K562 (cell line): ENCODE measurements at regions not wholly inside any gene's neighbourhood (a gene's known extent, or its start where the extent isn't known, plus 50 kb on each side); places are given as distances from the start of the nearest gene placed in this dataset.

Source experiments
- ATAC-seq: fragments of 200-7000 bp; cut with Tn5 transposase; 3 replicates; pipeline ENCODE4 v1.9.1; 2020; ENCODE audit warnings: moderate library complexity
- BruUV-seq: library from RNA; stranded (reverse); fragments of 400-500 nt; replicated peaks from 2 replicates; lab custom pipeline; 2021; lab: Mats Ljungman, UMichigan
- CTCF ChIA-PET: fragments of 300-600 bp; formaldehyde crosslinking; extraction: SDS; loops from one replicate; lab custom pipeline; 2021; ENCODE audit warnings: low intra/inter-chr PET ratio; lab: Yijun Ruan, JAX
- POLR2A ChIA-PET: fragments of 300-600, 350-650 bp; sonication (Branson Sonifier 250); formaldehyde crosslinking; extraction: SDS; loops from one replicate; lab custom pipeline; 2021; ENCODE audit warnings: antibody characterized with exemption, inconsistent platforms; lab: Yijun Ruan, JAX
- DNase-seq, 4 experiments: peaks; one replicate each; pipeline versions ENCODE4 v3.0.0 to v3.0.0-alpha.2; 2011 to 2018; ENCODE audit warnings: low spot score in 3 of 4, mixed read lengths in 3 of 4; ENCODE audit errors: extremely low read depth in 1 of 4
- FAIRE-seq: peaks from 2 replicates; lab custom pipeline; 2011; peaks lifted over from hg19 to GRCh38; lab: Jason Lieb, UNC
- H2AFZ ChIP-seq: 2 replicates; pipeline ENCODE4 v1.6.0; 2011; ENCODE audit warnings: low read depth, low read length, control low read depth, inconsistent platforms
- H3K27ac ChIP-seq: fragments of 200-600 bp; 3 replicates; pipeline ENCODE4 v1.8.0; 2011; ENCODE audit warnings: low read depth, mild to moderate bottlenecking, control low read depth, inconsistent platforms, low read length, moderate library complexity, mixed read lengths; ENCODE audit errors: extremely low read depth
- H3K27me3 ChIP-seq, 2 experiments: fragments of 300-600 bp in 1 of 2; 2 replicates in 1 of 2; 3 replicates in 1 of 2; pipeline versions ENCODE4 v1.6.0 to v1.8.0; 2011; ENCODE audit warnings: inconsistent platforms in 2 of 2, low read length in 2 of 2, mild to moderate bottlenecking in 1 of 2, mixed read lengths in 1 of 2, moderate library complexity in 1 of 2; ENCODE audit not compliant: control insufficient read depth in 2 of 2, insufficient read depth in 2 of 2
- H3K36me3 ChIP-seq: fragments of 300-600 bp; 3 replicates; pipeline ENCODE4 v1.8.0; 2011; ENCODE audit warnings: mild to moderate bottlenecking, low read length, inconsistent platforms; ENCODE audit not compliant: control insufficient read depth, insufficient read depth
- H3K4me1 ChIP-seq, 2 experiments: fragments of 200-600 bp in 1 of 2; replicated peaks in 1 of 2; 2 replicates in 1 of 2; 3 replicates in 1 of 2; pipeline versions ENCODE4 v1.5.1 to v1.8.0; 2011; ENCODE audit warnings: inconsistent platforms in 2 of 2, low read length in 2 of 2, mild to moderate bottlenecking in 1 of 2, mixed read lengths in 1 of 2, moderate library complexity in 1 of 2; ENCODE audit not compliant: control insufficient read depth in 2 of 2, insufficient read depth in 2 of 2
- H3K4me2 ChIP-seq: 2 replicates; pipeline ENCODE4 v1.6.1; 2011; ENCODE audit warnings: low read length, control low read depth, inconsistent platforms, mixed read lengths; ENCODE audit not compliant: insufficient read depth
- H3K4me3 ChIP-seq: fragments of 200-600 bp; sonication (generic), shearing (Covaris generic); 2 replicates; pipeline ENCODE4 v1.5.1; 2016; ENCODE audit warnings: control low read depth, inconsistent platforms
- H3K79me2 ChIP-seq: fragments of 200-600 bp; 3 replicates; pipeline ENCODE4 v1.8.0; 2011; ENCODE audit warnings: low read length, inconsistent platforms; ENCODE audit not compliant: control insufficient read depth, insufficient read depth
- H3K9ac ChIP-seq, 2 experiments: 2 replicates each; pipeline versions ENCODE4 v1.6.0 to v1.6.1; 2011; ENCODE audit warnings: low read depth in 2 of 2, low read length in 2 of 2, control low read depth in 1 of 2, inconsistent platforms in 1 of 2, mild to moderate bottlenecking in 1 of 2, mixed read lengths in 1 of 2; ENCODE audit not compliant: insufficient read depth in 1 of 2
- H3K9me1 ChIP-seq: one replicate; pipeline ENCODE4 v1.6.0; 2011; ENCODE audit warnings: inconsistent platforms, mild to moderate bottlenecking, low read length, moderate library complexity; ENCODE audit not compliant: control insufficient read depth, insufficient read depth
- H3K9me3 ChIP-seq: replicated peaks from 2 replicates; pipeline ENCODE4 v1.5.1; 2011; ENCODE audit warnings: low read depth, low read length, inconsistent platforms; ENCODE audit not compliant: control insufficient read depth, insufficient read depth
- H4K20me1 ChIP-seq: replicated peaks from 2 replicates; pipeline ENCODE4 v1.6.1; 2011; ENCODE audit warnings: low read length, inconsistent platforms, mixed read lengths; ENCODE audit not compliant: control insufficient read depth, insufficient read depth
- ASH1L ChIP-seq: fragments of 450-650 bp; IDR thresholded peaks from 2 replicates; pipeline ENCODE4 v1.6.1; 2018; ENCODE audit warnings: borderline replicate concordance, mild to moderate bottlenecking, low read depth; ENCODE audit not compliant: partially characterized antibody
- BRF1 ChIP-seq: IDR thresholded peaks from 3 replicates; pipeline ENCODE4 v1.6.1; 2011; ENCODE audit warnings: borderline replicate concordance, mild to moderate bottlenecking; ENCODE audit not compliant: insufficient read length; ENCODE audit errors: extremely low read depth
- E2F6 ChIP-seq, 2 experiments: IDR thresholded peaks; 2 replicates each; pipeline ENCODE4 v1.6.1; 2011; ENCODE audit warnings: borderline replicate concordance in 1 of 2, control low read depth in 1 of 2, low read depth in 1 of 2, low read length in 1 of 2, mild to moderate bottlenecking in 1 of 2, mixed read lengths in 1 of 2, moderate library complexity in 1 of 2; ENCODE audit not compliant: insufficient read depth in 1 of 2, insufficient read length in 1 of 2, poor library complexity in 1 of 2, severe bottlenecking in 1 of 2; ENCODE audit errors: extremely low read depth in 1 of 2
- FUS ChIP-seq: fragments of 200-400 bp; formaldehyde crosslinking; optimal IDR thresholded peaks from 2 replicates; pipeline ENCODE3; 2017; ENCODE audit warnings: low read depth, low read length
- GABPA ChIP-seq: fragments of 200-800 bp; sonication (Bioruptor generic); conservative IDR thresholded peaks from 2 replicates; pipeline ENCODE4 v1.6.1; 2016; ENCODE audit warnings: low read depth, missing genetic modification characterization, missing compliant biosample characterization
- MAFK ChIP-seq: IDR thresholded peaks from 2 replicates; pipeline ENCODE4 v1.6.1; 2011; ENCODE audit warnings: low read length, improper control_type of control experiment
- MECOM ChIP-seq: fragments of 250-450 bp; sonication (Bioruptor Pico); IDR thresholded peaks from 2 replicates; pipeline ENCODE4 v1.8.0; 2022; ENCODE audit warnings: inconsistent platforms
- RBM39 ChIP-seq: fragments of 200-400 bp; formaldehyde crosslinking; optimal IDR thresholded peaks from 2 replicates; pipeline ENCODE3; 2018; ENCODE audit warnings: low read depth, low read length
- RFX7 ChIP-seq: fragments of 250-450 bp; sonication (Bioruptor Pico); IDR thresholded peaks from 2 replicates; pipeline ENCODE4 v1.5.1; 2021; ENCODE audit warnings: mild to moderate bottlenecking
- WGBS: fragments of 100-300 bp; shearing (Covaris generic); methylation state at CpG from one replicate; pipeline ENCODE4 v1.1.6; 2016; ENCODE audit warnings: low coverage, mixed read lengths; ENCODE audit not compliant: insufficient coverage; ENCODE audit errors: missing lambda C conversion rate; 5-methylcytosine and 5-hydroxymethylcytosine counted together
- in situ Hi-C: fragments of 300-500 bp; cut with MboI; formaldehyde crosslinking; loops from 4 replicates; pipeline ENCODE4 v1.15.0; 2018; ENCODE audit warnings: inconsistent platforms, mixed read lengths
- intact Hi-C: fragments of 100-400 bp; cut with micrococcal nuclease; formaldehyde crosslinking; loops from 2 replicates; pipeline ENCODE4 v1.14.2; 2022
- TF ChIP-seq, protein P1 (sequence below), 3 experiments: fragments of 200-800 bp in 1 of 3; fragments of 250-450 bp in 1 of 3; fragments of 450-650 bp in 1 of 3; sonication (Bioruptor Pico) in 1 of 3; sonication (Bioruptor generic) in 1 of 3; formaldehyde crosslinking in 1 of 3; IDR thresholded peaks; 2 replicates each; pipeline versions ENCODE4 v1.6.1 to v1.8.0; 2016 to 2022; ENCODE audit warnings: mild to moderate bottlenecking in 2 of 3, missing genetic modification characterization in 2 of 3, missing compliant biosample characterization in 1 of 3, moderate library complexity in 1 of 3
- TF ChIP-seq, protein P2 (sequence below): IDR thresholded peaks from 2 replicates; pipeline ENCODE4 v1.6.1; 2014; ENCODE audit warnings: antibody characterized with exemption
- TF ChIP-seq, protein P3 (sequence below), 2 experiments: fragments of 450-650 bp in 1 of 2; sonication (generic) in 1 of 2; formaldehyde crosslinking in 1 of 2; IDR thresholded peaks in 1 of 2; conservative IDR thresholded peaks in 1 of 2; 2 replicates each; pipeline versions ENCODE4 v1.6.1 to v1.8.1; 2016 to 2023; ENCODE audit warnings: mild to moderate bottlenecking in 2 of 2, moderate library complexity in 2 of 2, inconsistent platforms in 1 of 2, missing genetic modification reagents in 1 of 2

- CTCF ChIA-PET: no interaction called here
- no peaks in the 10 kb centered on the region for H4K20me1 ChIP-seq
- 0% methylated on average over 2 of the region's 2 CpGs for WGBS
- H3K4me1 ChIP-seq: no peaks in the 10 kb centered on the region
- no peaks in the 10 kb centered on the region for H3K36me3 ChIP-seq
- in situ Hi-C loops: no loop called here
- no peaks in the 10 kb centered on the region for H3K27me3 ChIP-seq
- no peak overlapping the region for H3K4me3 ChIP-seq
- FAIRE-seq (no peak), ATAC-seq (no peak), DNase-seq (no peak)
- no peaks in the 10 kb centered on the region for H3K79me2 ChIP-seq
- no peaks in the 10 kb centered on the region for H3K9me1 ChIP-seq
- no peak overlapping the region for H3K4me2 ChIP-seq
- BruUV-seq: no TSS peak
- H2AFZ ChIP-seq: no peak overlapping the region
- POLR2A ChIA-PET: no interaction called here
- H3K9me3 ChIP-seq: no peaks in the 10 kb centered on the region
- H3K27ac ChIP-seq: no peak overlapping the region
- intact Hi-C loops: no loop called here
- no peak overlapping the region for H3K9ac ChIP-seq
- TF ChIP-seq MAFK: no peak
- TF ChIP-seq E2F6 (IDR thresholded peaks at IDR 0.05; ENCODE audit: borderline replicate concordance in 1 of 2, extremely low read depth in 1 of 2, insufficient read depth in 1 of 2, insufficient read length in 1 of 2, low read depth in 1 of 2, low read length in 1 of 2, poor library complexity in 1 of 2, severe bottlenecking in 1 of 2): no peak
- TF ChIP-seq RFX7 (CRISPR knock-in tag): no peak
- no peak for TF ChIP-seq RBM39
- no peak for TF ChIP-seq MECOM (CRISPR knock-in tag)
- TF ChIP-seq GABPA (tag): no peak
- TF ChIP-seq, protein P1, sequence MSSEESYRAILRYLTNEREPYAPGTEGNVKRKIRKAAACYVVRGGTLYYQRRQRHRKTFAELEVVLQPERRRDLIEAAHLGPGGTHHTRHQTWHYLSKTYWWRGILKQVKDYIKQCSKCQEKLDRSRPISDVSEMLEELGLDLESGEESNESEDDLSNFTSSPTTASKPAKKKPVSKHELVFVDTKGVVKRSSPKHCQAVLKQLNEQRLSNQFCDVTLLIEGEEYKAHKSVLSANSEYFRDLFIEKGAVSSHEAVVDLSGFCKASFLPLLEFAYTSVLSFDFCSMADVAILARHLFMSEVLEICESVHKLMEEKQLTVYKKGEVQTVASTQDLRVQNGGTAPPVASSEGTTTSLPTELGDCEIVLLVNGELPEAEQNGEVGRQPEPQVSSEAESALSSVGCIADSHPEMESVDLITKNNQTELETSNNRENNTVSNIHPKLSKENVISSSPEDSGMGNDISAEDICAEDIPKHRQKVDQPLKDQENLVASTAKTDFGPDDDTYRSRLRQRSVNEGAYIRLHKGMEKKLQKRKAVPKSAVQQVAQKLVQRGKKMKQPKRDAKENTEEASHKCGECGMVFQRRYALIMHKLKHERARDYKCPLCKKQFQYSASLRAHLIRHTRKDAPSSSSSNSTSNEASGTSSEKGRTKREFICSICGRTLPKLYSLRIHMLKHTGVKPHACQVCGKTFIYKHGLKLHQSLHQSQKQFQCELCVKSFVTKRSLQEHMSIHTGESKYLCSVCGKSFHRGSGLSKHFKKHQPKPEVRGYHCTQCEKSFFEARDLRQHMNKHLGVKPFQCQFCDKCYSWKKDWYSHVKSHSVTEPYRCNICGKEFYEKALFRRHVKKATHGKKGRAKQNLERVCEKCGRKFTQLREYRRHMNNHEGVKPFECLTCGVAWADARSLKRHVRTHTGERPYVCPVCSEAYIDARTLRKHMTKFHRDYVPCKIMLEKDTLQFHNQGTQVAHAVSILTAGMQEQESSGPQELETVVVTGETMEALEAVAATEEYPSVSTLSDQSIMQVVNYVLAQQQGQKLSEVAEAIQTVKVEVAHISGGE (CRISPR knock-in tag; IDR thresholded peaks at IDR 0.05): no peak
- TF ChIP-seq FUS: no peak
- TF ChIP-seq ASH1L: no peak
- TF ChIP-seq, protein P2, sequence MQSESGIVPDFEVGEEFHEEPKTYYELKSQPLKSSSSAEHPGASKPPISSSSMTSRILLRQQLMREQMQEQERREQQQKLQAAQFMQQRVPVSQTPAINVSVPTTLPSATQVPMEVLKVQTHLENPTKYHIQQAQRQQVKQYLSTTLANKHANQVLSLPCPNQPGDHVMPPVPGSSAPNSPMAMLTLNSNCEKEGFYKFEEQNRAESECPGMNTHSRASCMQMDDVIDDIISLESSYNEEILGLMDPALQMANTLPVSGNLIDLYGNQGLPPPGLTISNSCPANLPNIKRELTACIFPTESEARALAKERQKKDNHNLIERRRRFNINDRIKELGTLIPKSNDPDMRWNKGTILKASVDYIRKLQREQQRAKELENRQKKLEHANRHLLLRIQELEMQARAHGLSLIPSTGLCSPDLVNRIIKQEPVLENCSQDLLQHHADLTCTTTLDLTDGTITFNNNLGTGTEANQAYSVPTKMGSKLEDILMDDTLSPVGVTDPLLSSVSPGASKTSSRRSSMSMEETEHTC: no peak
- TF ChIP-seq BRF1: no peak
- TF ChIP-seq, protein P3, sequence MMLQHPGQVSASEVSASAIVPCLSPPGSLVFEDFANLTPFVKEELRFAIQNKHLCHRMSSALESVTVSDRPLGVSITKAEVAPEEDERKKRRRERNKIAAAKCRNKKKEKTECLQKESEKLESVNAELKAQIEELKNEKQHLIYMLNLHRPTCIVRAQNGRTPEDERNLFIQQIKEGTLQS (IDR thresholded peaks at IDR 0.05): no peak
- TF ChIP-seq, protein P3 (CRISPR knock-in tag; conservative IDR thresholded peaks at IDR 0.05): no peak
These were observed 352.0 kb upstream of the DACH1 start for GRCh38 chr13:72218966-72219365.
